H1 (cell line): ENCODE measurements at regions not wholly inside any gene's neighbourhood (a gene's known extent, or its start where the extent isn't known, plus 50 kb on each side); places are given as distances from the start of the nearest gene placed in this dataset.

Experiments
- CTCF ChIA-PET: fragments of 300-600 bp; sonication (Branson Sonifier 250); formaldehyde crosslinking; loops from one replicate; lab custom pipeline; 2021; ENCODE audit not compliant: partially characterized antibody; lab: Charles Lee
- POLR2A ChIA-PET: fragments of 300-600 bp; sonication (Branson Sonifier 250); formaldehyde crosslinking; loops from one replicate; lab custom pipeline; 2021; ENCODE audit warnings: inconsistent platforms; ENCODE audit not compliant: partially characterized antibody; lab: Charles Lee
- DNase-seq, 2 experiments: peaks; one replicate each; pipeline versions ENCODE4 v3.0.0 to v3.0.0-alpha.2; 2010 to 2022; ENCODE audit warnings: low spot score in 2 of 2, low read depth in 1 of 2, mixed read lengths in 1 of 2
- FAIRE-seq: peaks from 2 replicates; lab custom pipeline; 2011; peaks lifted over from hg19 to GRCh38; lab: Jason Lieb, UNC
- H2AFZ ChIP-seq: 2 replicates; pipeline ENCODE4 v1.8.1; 2012; ENCODE audit warnings: low read length, inconsistent platforms
- H2AK5ac ChIP-seq: 2 replicates; pipeline ENCODE4 v1.6.1; 2013; ENCODE audit warnings: low read depth, low read length
- H2BK120ac ChIP-seq: replicated peaks from 2 replicates; pipeline ENCODE3; 2013; ENCODE audit warnings: low read depth, low read length, inconsistent platforms
- H2BK12ac ChIP-seq: 2 replicates; pipeline ENCODE4 v1.6.1; 2013; ENCODE audit warnings: low read depth, low read length
- H2BK15ac ChIP-seq: 2 replicates; pipeline ENCODE4 v1.6.1; 2013; ENCODE audit warnings: low read length
- H2BK20ac ChIP-seq: 2 replicates; pipeline ENCODE4 v1.6.1; 2013; ENCODE audit warnings: low read length
- H2BK5ac ChIP-seq: 2 replicates; pipeline ENCODE4 v1.6.1; 2013; ENCODE audit warnings: low read depth, low read length
- H3K14ac ChIP-seq: 2 replicates; pipeline ENCODE4 v1.6.1; 2013; ENCODE audit warnings: inconsistent platforms; ENCODE audit not compliant: insufficient read length
- H3K18ac ChIP-seq: 2 replicates; pipeline ENCODE4 v1.6.1; 2013; ENCODE audit warnings: low read length; ENCODE audit errors: extremely low read depth
- H3K23ac ChIP-seq: 2 replicates; pipeline ENCODE4 v1.6.1; 2013; ENCODE audit warnings: inconsistent platforms; ENCODE audit not compliant: insufficient read length
- H3K23me2 ChIP-seq: 2 replicates; pipeline ENCODE4 v1.6.1; 2013; ENCODE audit warnings: low read depth, low read length
- H3K27ac ChIP-seq: 2 replicates; pipeline ENCODE4 v1.6.1; 2011; ENCODE audit warnings: low read depth, low read length, inconsistent platforms
- H3K27me3 ChIP-seq, 4 experiments: replicated peaks in 1 of 4; 1 replicate in 1 of 4; 2 replicates in 3 of 4; pipeline versions ENCODE4 v1.6.1 to v1.8.1; 2011 to 2013; ENCODE audit warnings: low read length in 3 of 4, mild to moderate bottlenecking in 3 of 4, inconsistent platforms in 2 of 4, mixed read lengths in 2 of 4, moderate library complexity in 1 of 4; ENCODE audit not compliant: control insufficient read depth in 3 of 4, insufficient read depth in 3 of 4; ENCODE audit errors: extremely low read depth in 1 of 4
- H3K36me3 ChIP-seq, 4 experiments: 2 replicates each; pipeline versions ENCODE4 v1.6.1 to v1.8.1; 2011 to 2013; ENCODE audit warnings: mild to moderate bottlenecking in 4 of 4, low read length in 3 of 4, moderate library complexity in 2 of 4, control low read depth in 1 of 4, inconsistent platforms in 1 of 4; ENCODE audit not compliant: insufficient read depth in 4 of 4, control insufficient read depth in 2 of 4
- H3K4ac ChIP-seq: replicated peaks from 2 replicates; pipeline ENCODE3; 2013; ENCODE audit warnings: low read length, low read depth, mixed read lengths, inconsistent platforms; ENCODE audit not compliant: insufficient read length
- H3K4me1 ChIP-seq, 4 experiments: replicated peaks in 1 of 4; 1 replicate in 1 of 4; 2 replicates in 3 of 4; pipeline versions ENCODE4 v1.6.1 to v1.8.1; 2011 to 2013; ENCODE audit warnings: low read length in 3 of 4, inconsistent platforms in 2 of 4, mixed read lengths in 1 of 4; ENCODE audit not compliant: insufficient read depth in 4 of 4, control insufficient read depth in 3 of 4
- H3K4me2 ChIP-seq, 2 experiments: 2 replicates each; pipeline versions ENCODE4 v1.6.1 to v1.8.1; 2011 to 2013; ENCODE audit warnings: low read depth in 2 of 2, low read length in 2 of 2, control low read depth in 1 of 2, inconsistent platforms in 1 of 2, mild to moderate bottlenecking in 1 of 2; ENCODE audit not compliant: insufficient read depth in 1 of 2
- H3K4me3 ChIP-seq, 4 experiments: fragments of 200-600, 300-600 bp in 1 of 4; sonication (generic), shearing (Covaris generic), sonication (Bioruptor Twin) in 1 of 4; 2 replicates each; pipeline versions ENCODE4 v1.5.1 to v1.8.1; 2011 to 2016; ENCODE audit warnings: low read length in 4 of 4, low read depth in 3 of 4, control low read depth in 2 of 4, inconsistent platforms in 2 of 4, mild to moderate bottlenecking in 2 of 4, mixed read lengths in 1 of 4, moderate library complexity in 1 of 4; ENCODE audit not compliant: insufficient read depth in 2 of 4; ENCODE audit errors: extremely low read depth in 1 of 4
- H3K56ac ChIP-seq: replicated peaks from 2 replicates; pipeline ENCODE3; 2013; ENCODE audit warnings: low read depth, mild to moderate bottlenecking, mixed read lengths, low read length, inconsistent platforms; ENCODE audit not compliant: insufficient read length
- H3K79me1 ChIP-seq: 2 replicates; pipeline ENCODE4 v1.6.1; 2013; ENCODE audit warnings: low read depth, low read length, control low read depth
- H3K79me2 ChIP-seq, 2 experiments: 2 replicates each; pipeline versions ENCODE4 v1.6.1 to v1.8.1; 2012 to 2013; ENCODE audit warnings: low read length in 2 of 2, mild to moderate bottlenecking in 2 of 2, inconsistent platforms in 1 of 2; ENCODE audit not compliant: insufficient read depth in 2 of 2, control insufficient read depth in 1 of 2
- H3K9ac ChIP-seq, 4 experiments: replicated peaks in 1 of 4; 1 replicate in 1 of 4; 2 replicates in 3 of 4; pipeline versions ENCODE4 v1.6.1 to v1.8.1; 2011 to 2013; ENCODE audit warnings: low read depth in 3 of 4, low read length in 3 of 4, control low read depth in 2 of 4, mild to moderate bottlenecking in 2 of 4, moderate library complexity in 2 of 4, inconsistent platforms in 1 of 4; ENCODE audit errors: extremely low read depth in 1 of 4
- H3K9me3 ChIP-seq, 2 experiments: 2 replicates each; pipeline versions ENCODE4 v1.6.1 to v1.8.1; 2012 to 2013; ENCODE audit warnings: mild to moderate bottlenecking in 2 of 2, moderate library complexity in 2 of 2, control low read depth in 1 of 2, inconsistent platforms in 1 of 2, low read depth in 1 of 2, low read length in 1 of 2, mixed read lengths in 1 of 2; ENCODE audit not compliant: insufficient read depth in 2 of 2
- H4K20me1 ChIP-seq, 2 experiments: replicated peaks in 1 of 2; 2 replicates each; pipeline versions ENCODE3 to v1.8.1; 2011 to 2013; ENCODE audit warnings: inconsistent platforms in 2 of 2, low read length in 2 of 2, mild to moderate bottlenecking in 1 of 2; ENCODE audit not compliant: insufficient read depth in 2 of 2, control insufficient read depth in 1 of 2
- H4K5ac ChIP-seq: 2 replicates; pipeline ENCODE4 v1.6.1; 2013; ENCODE audit warnings: low read length, low read depth, mixed read lengths, inconsistent platforms; ENCODE audit not compliant: insufficient read length
- H4K8ac ChIP-seq: 2 replicates; pipeline ENCODE4 v1.8.0; 2013; ENCODE audit warnings: mild to moderate bottlenecking, moderate library complexity, low read length, inconsistent platforms; ENCODE audit not compliant: insufficient read depth; ENCODE audit errors: extremely low read depth
- H4K91ac ChIP-seq: replicated peaks from 2 replicates; pipeline ENCODE3; 2013; ENCODE audit warnings: low read length, mixed read lengths, inconsistent platforms; ENCODE audit not compliant: insufficient read length
- CEBPB ChIP-seq: IDR thresholded peaks from 2 replicates; pipeline ENCODE4 v1.6.1; 2012; ENCODE audit warnings: low read depth, low read length
- CHD2 ChIP-seq: IDR thresholded peaks from 2 replicates; pipeline ENCODE4 v1.6.1; 2012; ENCODE audit warnings: low read length, improper control_type of control experiment
- E2F6 ChIP-seq: IDR thresholded peaks from 2 replicates; pipeline ENCODE4 v1.6.1; 2012; ENCODE audit warnings: inconsistent platforms
- JUN ChIP-seq: IDR thresholded peaks from 2 replicates; pipeline ENCODE4 v1.6.1; 2011; ENCODE audit warnings: low read depth, mild to moderate bottlenecking, improper control_type of control experiment, low read length
- POU5F1 ChIP-seq: IDR thresholded peaks from 2 replicates; pipeline ENCODE4 v1.6.1; 2011; ENCODE audit warnings: low read depth, mild to moderate bottlenecking, low read length, moderate library complexity
- SRF ChIP-seq: IDR thresholded peaks from 2 replicates; pipeline ENCODE4 v1.6.1; 2011; ENCODE audit warnings: mild to moderate bottlenecking, low read depth, low read length, moderate library complexity
- WGBS, 2 experiments: shearing (Covaris generic) in 1 of 2; methylation state at CpG; one replicate each; pipeline versions ENCODE4 v1.1.6 to v1.1.7; 2013 to 2015; ENCODE audit warnings: low lambda C conversion rate in 2 of 2, mixed read lengths in 2 of 2, inconsistent platforms in 1 of 2, low coverage in 1 of 2, missing lambda C conversion rate in 1 of 2; ENCODE audit not compliant: insufficient replicate concordance in 2 of 2, insufficient coverage in 1 of 2, insufficient read length in 1 of 2; ENCODE audit errors: extremely low coverage in 1 of 2, missing lambda C conversion rate in 1 of 2; 5-methylcytosine and 5-hydroxymethylcytosine counted together

DNA sequence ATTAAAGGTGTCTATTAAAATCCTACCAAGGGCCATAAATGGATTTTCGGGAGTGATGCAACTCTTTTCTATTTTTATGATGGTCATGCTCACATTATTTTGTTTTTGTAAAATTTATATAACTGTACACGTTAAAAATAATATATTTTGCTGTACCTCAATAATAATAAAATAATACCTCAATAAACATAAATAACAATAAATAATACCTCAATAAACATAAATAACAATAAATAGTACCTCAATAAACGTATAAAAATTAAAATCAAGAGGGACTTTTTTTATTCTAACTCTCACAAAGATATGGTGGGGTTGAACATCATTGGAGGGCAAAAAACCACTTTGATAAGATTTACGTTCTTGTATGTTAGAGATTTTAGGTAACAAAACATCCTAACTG lies 1189.6 kb upstream of the CELF2 start:
- Histone ChIP-seq H2AFZ (no peak overlapping the region), H3K4me1 (no peaks in the 10 kb centered on the region), H3K36me3 (no peaks in the 10 kb centered on the region)
- no peak for FAIRE-seq
- no peak for TF ChIP-seq CHD2
- TF ChIP-seq E2F6 = no peak
- TF ChIP-seq JUN = no peak
- no peak for TF ChIP-seq SRF
- no peak for TF ChIP-seq POU5F1
- no peak for TF ChIP-seq CEBPB
- TF ChIP-seq, all 59 proteins: peak for 0
- no peaks in the 10 kb centered on the region for H3K9me3 ChIP-seq
- H3K4ac ChIP-seq = no peak overlapping the region
- H2BK5ac ChIP-seq = no peak overlapping the region
- no peak overlapping the region for H2BK12ac ChIP-seq
- H3K79me1 ChIP-seq = no peaks in the 10 kb centered on the region
- no peak overlapping the region for H3K23ac ChIP-seq
- H3K9ac ChIP-seq = no peak overlapping the region
- no peak overlapping the region for H3K4me2 ChIP-seq
- no peak overlapping the region for H4K91ac ChIP-seq
- no peaks in the 10 kb centered on the region for H3K23me2 ChIP-seq
- H2BK20ac ChIP-seq = no peak overlapping the region
- H4K5ac ChIP-seq = no peak overlapping the region
- no peak overlapping the region for H2AK5ac ChIP-seq
- no peak overlapping the region for H3K56ac ChIP-seq
- no peak for DNase-seq
- ChIA-PET CTCF (no interaction called here), POLR2A (no interaction called here)
- no peaks in the 10 kb centered on the region for H3K79me2 ChIP-seq
- H3K27me3 ChIP-seq = no peaks in the 10 kb centered on the region
- no peak overlapping the region for H3K27ac ChIP-seq
- no peak overlapping the region for H3K14ac ChIP-seq
- WGBS, 2 experiments = 93 to 100% methylated on average over 1 to 4 of the region's 4 CpGs
- H3K4me3 ChIP-seq = no peak overlapping the region
- no peak overlapping the region for H4K8ac ChIP-seq
- H3K18ac ChIP-seq = no peak overlapping the region
- H4K20me1 ChIP-seq = no peaks in the 10 kb centered on the region
- H2BK15ac ChIP-seq = no peak overlapping the region
- no peak overlapping the region for H2BK120ac ChIP-seq
